Pulmonary artery endothelial cell (primary cell): ENCODE measurements at regions not wholly inside any gene's neighbourhood (a gene's known extent, or its start where the extent isn't known, plus 50 kb on each side); places are given as distances from the start of the nearest gene placed in this dataset.
"Not testable (repeated sequence)": the region's sequence is repeated elsewhere in the genome, so short reads cannot be mapped to it uniquely, and the experiment has no call there.

Source experiments
- DNase-seq: peaks from one replicate; pipeline ENCODE4 v3.0.0-alpha.2; 2011; ENCODE audit warnings: low read depth, low spot score

- DNase-seq = no peak
Measured at GRCh38 chr7:106377847-106378361, 93.1 kb upstream of the NAMPT start.

- no peak for DNase-seq
Measured at GRCh38 chr7:106376026-106376799, 91.4 kb upstream of the NAMPT start.

DNA sequence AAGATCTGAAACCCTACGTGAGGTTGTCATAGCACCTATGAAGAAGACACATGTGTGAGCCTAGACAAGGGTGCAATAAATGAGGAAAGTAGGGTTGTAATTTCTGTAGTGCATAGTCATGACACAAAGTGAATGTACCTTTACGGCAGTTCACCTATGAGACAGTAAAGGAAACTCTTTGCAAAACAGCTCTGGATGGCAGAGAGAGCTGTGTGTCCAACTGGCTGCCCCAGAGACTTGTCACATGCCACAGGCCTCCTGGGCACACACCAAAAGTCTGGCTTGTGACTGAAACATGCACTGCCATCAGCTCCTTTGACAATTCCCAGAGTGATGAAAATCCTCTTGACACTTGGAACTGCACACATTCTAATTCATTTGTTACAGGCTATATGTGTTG, 90.7 kb upstream of the NAMPT start:
- no peak for DNase-seq

- no peak for DNase-seq
Measured at GRCh38 chr7:106374437-106374836, 89.7 kb upstream of the NAMPT start.

- no peak for DNase-seq
Measured at GRCh38 chr7:106372595-106373318, 88.0 kb upstream of the NAMPT start.

DNA sequence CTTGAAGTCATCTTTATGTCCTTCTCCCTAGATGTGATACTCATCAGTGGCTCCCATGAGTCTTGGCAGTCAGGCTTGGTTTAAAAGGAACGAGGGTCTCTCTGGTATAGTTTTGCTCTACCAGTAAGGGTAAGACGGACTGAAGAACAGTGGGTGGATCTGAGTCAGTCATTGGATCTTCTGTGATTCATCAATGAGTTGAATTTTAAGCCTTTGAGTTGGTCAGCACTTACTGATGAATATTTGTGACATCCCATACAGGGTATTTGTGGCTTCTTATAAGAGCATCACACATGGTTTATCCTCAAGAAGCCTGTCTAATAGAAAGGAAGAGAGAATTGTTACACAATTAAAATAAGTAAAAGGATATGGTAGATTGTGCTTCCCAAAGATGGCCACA, 87.3 kb upstream of the NAMPT start:
- no peak for DNase-seq

GRCh38 chr7:106371629-106372028, 86.8 kb upstream of the NAMPT start:
- no peak for DNase-seq

DNA sequence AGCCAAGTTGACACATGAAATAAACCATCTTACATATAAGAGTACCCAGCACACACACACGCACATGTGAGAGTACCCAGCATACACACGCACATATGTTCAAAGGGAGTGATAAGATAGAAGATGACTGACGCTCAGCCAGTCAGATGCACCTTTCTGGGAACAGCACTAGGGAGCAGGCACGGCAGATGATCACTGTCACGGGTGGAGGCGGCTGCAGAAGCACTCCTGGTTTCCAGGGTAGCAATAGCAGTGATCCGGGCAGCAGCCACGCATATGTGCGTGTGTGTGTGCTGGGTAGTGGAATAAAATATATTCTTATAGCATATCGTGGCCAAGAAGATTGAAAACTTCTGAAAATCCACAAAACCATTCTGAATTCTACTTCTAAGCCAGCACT, 85.8 kb upstream of the NAMPT start:
- DNase-seq = no peak

DNA sequence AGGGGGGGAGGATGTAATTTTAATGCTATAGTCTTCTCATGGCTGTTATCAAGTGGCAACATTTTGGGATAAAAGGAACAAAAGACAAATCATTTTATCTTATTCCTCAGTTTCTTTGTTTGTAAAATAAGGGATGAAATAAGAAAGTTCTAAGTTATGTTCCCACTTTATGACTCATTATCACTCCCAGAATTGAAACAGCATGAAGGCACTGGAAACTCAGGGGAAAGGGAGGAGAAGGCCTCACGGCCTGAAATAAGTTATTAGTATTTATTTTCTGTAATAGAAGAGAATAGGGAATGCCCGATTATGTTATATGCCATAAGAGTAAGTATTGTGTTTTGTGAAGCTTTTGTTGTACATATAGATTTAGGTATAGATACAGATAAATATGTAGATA, 85.0 kb upstream of the NAMPT start:
- DNase-seq = no peak

- no peak for DNase-seq
Measured at GRCh38 chr7:106369352-106369751, 84.6 kb upstream of the NAMPT start.

DNA sequence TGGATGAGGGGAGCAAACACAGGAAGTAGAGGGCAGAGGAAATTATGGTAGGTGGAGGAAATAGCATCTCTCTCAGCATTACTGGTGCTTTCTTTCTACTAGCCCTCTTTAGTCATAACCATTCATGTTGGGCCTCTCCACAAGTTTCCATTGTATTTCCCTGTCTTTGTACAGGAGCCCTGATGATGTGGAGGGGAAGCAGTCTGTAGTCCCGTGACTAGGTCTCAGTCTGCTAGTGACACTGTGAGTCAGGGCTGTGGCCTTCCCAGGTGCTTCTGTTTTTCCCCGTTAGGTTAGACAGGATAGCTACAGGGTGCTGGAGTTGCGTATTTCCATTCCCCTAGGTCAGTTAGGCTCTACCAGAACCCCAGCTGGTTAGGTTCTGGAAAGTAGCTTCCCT, 82.9 kb upstream of the NAMPT start:
- no peak for DNase-seq

DNA sequence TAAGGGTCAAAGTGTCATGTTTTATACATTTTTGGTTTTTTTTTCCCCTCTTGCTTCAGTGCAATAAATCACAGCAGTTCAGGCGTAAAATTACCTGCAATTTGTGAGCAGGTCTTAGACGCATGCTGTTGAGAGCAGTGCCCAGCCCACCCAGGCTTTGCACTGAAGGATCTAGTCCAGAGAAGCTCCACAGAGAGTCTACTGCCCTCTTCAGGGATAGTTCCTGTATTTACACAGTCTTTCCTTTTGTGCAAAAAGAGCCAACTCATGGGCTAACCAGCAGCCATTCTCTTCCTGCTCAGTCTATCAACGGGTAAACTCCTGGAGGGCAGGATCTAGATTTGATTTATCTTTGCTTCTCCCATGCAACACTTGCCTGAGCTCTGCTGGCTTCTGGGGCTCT, 82.2 kb upstream of the NAMPT start:
- no peak for DNase-seq

DNA sequence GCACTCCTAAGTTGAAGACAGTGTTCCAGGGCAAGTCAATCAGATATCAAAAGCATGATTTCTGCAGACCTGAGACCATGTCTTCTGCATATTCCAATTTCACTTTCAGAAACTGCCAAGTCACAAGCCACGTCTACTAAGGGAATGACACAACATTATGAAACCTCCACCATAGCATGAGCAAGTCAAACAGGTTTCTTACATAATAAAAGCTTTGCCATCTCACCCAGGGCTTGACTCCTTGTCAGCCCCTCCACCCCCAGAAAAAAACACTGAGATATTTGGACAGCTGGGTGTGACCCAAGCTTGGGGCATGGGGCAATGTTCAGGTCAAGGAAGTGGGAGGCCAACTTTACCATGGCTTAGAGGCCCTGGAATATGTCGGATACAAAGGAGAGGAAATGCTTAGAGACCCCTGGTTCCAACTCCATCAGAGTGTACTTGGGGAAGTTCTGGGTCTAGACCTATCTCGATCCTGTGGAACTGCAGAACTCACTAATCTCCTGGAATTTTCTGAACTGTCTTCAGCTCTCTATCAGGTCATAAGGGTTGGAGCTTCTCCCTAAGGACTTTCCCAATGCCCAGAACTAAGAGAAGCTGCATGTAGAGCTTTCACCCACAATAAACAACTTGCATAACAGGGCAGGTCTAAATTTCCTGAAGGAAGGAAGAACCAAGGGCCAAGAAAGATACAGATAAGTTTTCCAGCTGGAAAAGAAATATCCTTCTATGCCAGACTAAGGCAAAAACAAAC, 80.6 kb upstream of the NAMPT start:
- DNase-seq = no peak

GRCh38 chr7:106362507-106362906, 77.7 kb upstream of the NAMPT start:
- not testable (repeated sequence) for DNase-seq

GRCh38 chr7:106358103-106358663, 73.4 kb upstream of the NAMPT start:
- DNase-seq = no peak

GRCh38 chr7:106357675-106358074, 72.9 kb upstream of the NAMPT start:
- no peak for DNase-seq

GRCh38 chr7:106354822-106355221, 70.0 kb upstream of the NAMPT start:
- DNase-seq = no peak

DNA sequence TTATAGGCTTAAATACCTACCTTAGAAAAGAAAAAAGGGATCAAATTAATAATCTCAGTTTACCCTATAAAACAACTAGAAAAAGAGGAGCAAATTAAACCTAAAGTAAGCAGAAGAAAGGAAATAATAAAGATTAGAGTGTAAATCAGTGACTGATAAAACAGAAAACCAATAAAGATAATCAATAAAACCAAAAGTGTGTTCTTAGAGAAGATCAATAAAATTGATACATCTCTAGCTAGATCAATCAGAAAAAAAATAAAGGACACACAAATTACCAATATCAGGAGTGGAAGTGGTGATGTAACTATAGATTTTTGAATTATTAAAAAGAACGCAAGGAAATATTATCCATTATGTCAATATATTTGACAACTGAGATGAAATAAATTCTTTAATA, 69.2 kb upstream of the NAMPT start:
- DNase-seq = no peak

DNA sequence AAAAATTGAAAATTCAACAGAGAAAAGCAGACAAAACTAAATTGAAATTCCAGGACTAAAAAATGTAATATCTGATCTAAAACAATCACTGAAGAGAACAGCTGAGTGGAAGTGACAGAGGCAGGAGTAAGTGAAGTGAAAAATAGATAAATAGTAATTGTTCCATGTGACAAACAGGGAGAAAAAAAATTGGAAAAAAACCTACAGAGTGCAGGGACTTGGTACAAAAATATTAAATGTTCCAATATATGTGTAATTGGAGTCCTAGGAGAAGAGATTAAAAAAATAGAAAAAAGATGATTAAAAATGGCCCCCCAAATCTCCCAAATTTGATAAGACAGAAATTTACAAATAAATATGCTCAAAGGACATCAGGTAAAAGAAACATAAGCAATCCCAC, 63.4 kb upstream of the NAMPT start:
- no peak for DNase-seq

- no peak for DNase-seq
Measured at GRCh38 chr7:106347229-106347833, 62.5 kb upstream of the NAMPT start.

GRCh38 chr7:106346678-106347217, 62.0 kb upstream of the NAMPT start:
- no peak for DNase-seq
